ENCODE measurements at regions not wholly inside any gene's neighbourhood (a gene's known extent, or its start where the extent isn't known, plus 50 kb on each side); places are given as distances from the start of the nearest gene placed in this dataset.

- TF ChIP-seq HHEX (CRISPR knock-in tag; IDR thresholded peaks at IDR 0.05) (no peak), TFDP1 (CRISPR knock-in tag; IDR thresholded peaks at IDR 0.05; ENCODE audit: borderline replicate concordance) (no peak), SNRNP70 (IDR thresholded peaks at IDR 0.05; ENCODE audit: low read depth, low read length) (no peak), SALL2 (CRISPR knock-in tag; IDR thresholded peaks at IDR 0.05) (no peak), MYNN (CRISPR knock-in tag; IDR thresholded peaks at IDR 0.05; ENCODE audit: low read depth) (no peak), PAF1 (CRISPR knock-in tag; IDR thresholded peaks at IDR 0.05) (no peak), ZFP36L1 (CRISPR knock-in tag; IDR thresholded peaks at IDR 0.05) (no peak), CREB3 (CRISPR knock-in tag; IDR thresholded peaks at IDR 0.05) (no peak), NR2F1 (CRISPR knock-in tag; IDR thresholded peaks at IDR 0.05) (no peak), ZNF629 (CRISPR knock-in tag; conservative IDR thresholded peaks at IDR 0.05) (no peak), CREBL2 (CRISPR knock-in tag; IDR thresholded peaks at IDR 0.05; ENCODE audit: borderline replicate concordance) (no peak), JUN (CRISPR knock-in tag; IDR thresholded peaks at IDR 0.05) (no peak), ZBTB14 (CRISPR knock-in tag; IDR thresholded peaks at IDR 0.05) (no peak), ZNF605 (CRISPR knock-in tag; IDR thresholded peaks at IDR 0.05) (no peak), GFI1 (CRISPR knock-in tag; IDR thresholded peaks at IDR 0.05; ENCODE audit: borderline replicate concordance) (no peak), FOXA3 (CRISPR knock-in tag; IDR thresholded peaks at IDR 0.05) (peak; percentile 90), PAXIP1 (CRISPR knock-in tag; conservative IDR thresholded peaks at IDR 0.05) (0 out of 2 replicates have a peak, but pooled peaks have one; percentile 24), ETV6 (CRISPR knock-in tag; conservative IDR thresholded peaks at IDR 0.05) (no peak), ZNF619 (CRISPR knock-in tag; IDR thresholded peaks at IDR 0.05) (no peak), KLF16 (CRISPR knock-in tag; IDR thresholded peaks at IDR 0.05) (no peak), ZNF34 (CRISPR knock-in tag; IDR thresholded peaks at IDR 0.05; ENCODE audit: borderline replicate concordance) (no peak)
- TF ChIP-seq, protein P1, sequence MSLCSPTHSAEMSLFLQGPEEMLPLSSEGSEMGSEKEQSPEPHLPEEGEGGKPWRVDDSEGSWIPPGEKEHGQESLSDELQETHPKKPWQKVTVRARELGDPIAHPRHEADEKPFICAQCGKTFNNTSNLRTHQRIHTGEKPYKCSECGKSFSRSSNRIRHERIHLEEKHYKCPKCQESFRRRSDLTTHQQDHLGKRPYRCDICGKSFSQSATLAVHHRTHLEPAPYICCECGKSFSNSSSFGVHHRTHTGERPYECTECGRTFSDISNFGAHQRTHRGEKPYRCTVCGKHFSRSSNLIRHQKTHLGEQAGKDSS (CRISPR knock-in tag; IDR thresholded peaks at IDR 0.05; ENCODE audit: borderline replicate concordance, low read depth), result no peak
- TF ChIP-seq, protein P2, sequence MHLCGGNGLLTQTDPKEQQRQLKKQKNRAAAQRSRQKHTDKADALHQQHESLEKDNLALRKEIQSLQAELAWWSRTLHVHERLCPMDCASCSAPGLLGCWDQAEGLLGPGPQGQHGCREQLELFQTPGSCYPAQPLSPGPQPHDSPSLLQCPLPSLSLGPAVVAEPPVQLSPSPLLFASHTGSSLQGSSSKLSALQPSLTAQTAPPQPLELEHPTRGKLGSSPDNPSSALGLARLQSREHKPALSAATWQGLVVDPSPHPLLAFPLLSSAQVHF (CRISPR knock-in tag; IDR thresholded peaks at IDR 0.05), result no peak
Measured at GRCh38 chr11:129248618-129249017, 56.5 kb upstream of the ARHGAP32 start (continued).

Data from HepG2 (cell line).